Adipose tissue (tissue), 3 donors: ENCODE measurements at regions not wholly inside any gene's neighbourhood (a gene's known extent, or its start where the extent isn't known, plus 50 kb on each side); places are given as distances from the start of the nearest gene placed in this dataset.
"Not testable (repeated sequence)": the region's sequence is repeated elsewhere in the genome, so short reads cannot be mapped to it uniquely, and the experiment has no call there.

ENCODE experiments used
- H3K27ac ChIP-seq: one replicate; pipeline ENCODE4 v1.5.1; 2013; ENCODE audit warnings: low read depth, low read length
- WGBS, 3 donors: extraction: QIAGEN DNeasy Blood & Tissue Kit; methylation state at CpG; one replicate each; pipeline ENCODE4 v1.1.7; 2013; 5-methylcytosine and 5-hydroxymethylcytosine counted together
- donor health status: healthy with polysubstance abuse.
- donor health status: Bipolar disorder and iron deficiency.
- donor health status: healthy.

- no peak overlapping the region for H3K27ac ChIP-seq
- 52 to 82% (median 74%) methylated on average over 9 of the region's 9 CpGs for WGBS, 3 donors
These were observed 487.2 kb downstream of the MN1 start for GRCh38 chr22:27314276-27314807.

- no peak overlapping the region for H3K27ac ChIP-seq
- WGBS, 3 donors, result 91 to 96% (median 93%) methylated on average over 4 of the region's 4 CpGs
These were observed 485.7 kb downstream of the MN1 start for GRCh38 chr22:27315833-27316232.

GRCh38 chr22:27317096-27317495 lies 484.5 kb downstream of the MN1 start:
- H3K27ac ChIP-seq, result no peak overlapping the region
- WGBS, 3 donors, result 62 to 75% (median 66%) methylated on average over 5 of the region's 5 CpGs

GRCh38 chr22:27317971-27318428 lies 483.6 kb downstream of the MN1 start:
- H3K27ac ChIP-seq, result no peak overlapping the region
- WGBS, 3 donors, result 48 to 74% (median 49%) methylated on average over 15 of the region's 15 CpGs

- no peak overlapping the region for H3K27ac ChIP-seq
- WGBS, 3 donors, result 18 to 40% (median 22%) methylated on average over 3 of the region's 3 CpGs
These were observed 483.0 kb downstream of the MN1 start for GRCh38 chr22:27318516-27318915.

- H3K27ac ChIP-seq, result no peak overlapping the region
- WGBS, 3 donors, result 25 to 26% (median 26%) methylated on average over 15 of the region's 15 CpGs
These were observed 477.9 kb downstream of the MN1 start for GRCh38 chr22:27323661-27324060.

- not testable (repeated sequence) for H3K27ac ChIP-seq
- 82 to 98% (median 94%) methylated on average over 1 of the region's 1 CpG for WGBS, 3 donors
These were observed 476.6 kb downstream of the MN1 start for GRCh38 chr22:27324908-27325307.

GRCh38 chr22:27327497-27327896 lies 474.1 kb downstream of the MN1 start:
- WGBS, 3 donors, result 84 to 88% (median 86%) methylated on average over 4 of the region's 4 CpGs
- H3K27ac ChIP-seq, result no peak overlapping the region

GRCh38 chr22:27327981-27328721 lies 473.4 kb downstream of the MN1 start:
- H3K27ac ChIP-seq, result no peak overlapping the region
- WGBS, 3 donors, result 80 to 87% (median 85%) methylated on average over 5 of the region's 5 CpGs

GRCh38 chr22:27329131-27329850 lies 472.3 kb downstream of the MN1 start:
- WGBS, 3 donors, result 25 to 46% (median 31%) methylated on average over 13 of the region's 13 CpGs
- H3K27ac ChIP-seq, result no peak overlapping the region

- WGBS, 3 donors, result 71 to 88% (median 86%) methylated on average over 3 of the region's 3 CpGs
- H3K27ac ChIP-seq, result no peak overlapping the region
These were observed 471.4 kb downstream of the MN1 start for GRCh38 chr22:27329966-27330645.

GRCh38 chr22:27331526-27332281 lies 469.9 kb downstream of the MN1 start:
- 18 to 29% (median 23%) methylated on average over 16 of the region's 16 CpGs for WGBS, 3 donors
- H3K27ac ChIP-seq, result no peak overlapping the region

GRCh38 chr22:27335102-27335660 lies 466.4 kb downstream of the MN1 start:
- 59 to 92% (median 61%) methylated on average over 3 of the region's 3 CpGs for WGBS, 3 donors
- no peak overlapping the region for H3K27ac ChIP-seq

- WGBS, 3 donors, result 70 to 83% (median 80%) methylated on average over 10 of the region's 10 CpGs
- H3K27ac ChIP-seq, result no peak overlapping the region
These were observed 465.1 kb downstream of the MN1 start for GRCh38 chr22:27336151-27337090.

GRCh38 chr22:27337676-27338075 lies 463.9 kb downstream of the MN1 start:
- no peak overlapping the region for H3K27ac ChIP-seq
- 90 to 93% (median 91%) methylated on average over 2 of the region's 2 CpGs for WGBS, 3 donors

- H3K27ac ChIP-seq, result no peak overlapping the region
These were observed 461.5 kb downstream of the MN1 start for GRCh38 chr22:27340047-27340446.

GRCh38 chr22:27344546-27344945 lies 457.0 kb downstream of the MN1 start:
- 67 to 83% (median 72%) methylated on average over 1 of the region's 1 CpG for WGBS, 3 donors
- H3K27ac ChIP-seq, result no peak overlapping the region

More at GRCh38 chr22:27340047-27340446, 461.5 kb downstream of the MN1 start:
- 84 to 87% (median 87%) methylated on average over 2 of the region's 2 CpGs for WGBS, 3 donors
